ENCODE measurements at regions not wholly inside any gene's neighbourhood (a gene's known extent, or its start where the extent isn't known, plus 50 kb on each side); places are given as distances from the start of the nearest gene placed in this dataset.

DNA sequence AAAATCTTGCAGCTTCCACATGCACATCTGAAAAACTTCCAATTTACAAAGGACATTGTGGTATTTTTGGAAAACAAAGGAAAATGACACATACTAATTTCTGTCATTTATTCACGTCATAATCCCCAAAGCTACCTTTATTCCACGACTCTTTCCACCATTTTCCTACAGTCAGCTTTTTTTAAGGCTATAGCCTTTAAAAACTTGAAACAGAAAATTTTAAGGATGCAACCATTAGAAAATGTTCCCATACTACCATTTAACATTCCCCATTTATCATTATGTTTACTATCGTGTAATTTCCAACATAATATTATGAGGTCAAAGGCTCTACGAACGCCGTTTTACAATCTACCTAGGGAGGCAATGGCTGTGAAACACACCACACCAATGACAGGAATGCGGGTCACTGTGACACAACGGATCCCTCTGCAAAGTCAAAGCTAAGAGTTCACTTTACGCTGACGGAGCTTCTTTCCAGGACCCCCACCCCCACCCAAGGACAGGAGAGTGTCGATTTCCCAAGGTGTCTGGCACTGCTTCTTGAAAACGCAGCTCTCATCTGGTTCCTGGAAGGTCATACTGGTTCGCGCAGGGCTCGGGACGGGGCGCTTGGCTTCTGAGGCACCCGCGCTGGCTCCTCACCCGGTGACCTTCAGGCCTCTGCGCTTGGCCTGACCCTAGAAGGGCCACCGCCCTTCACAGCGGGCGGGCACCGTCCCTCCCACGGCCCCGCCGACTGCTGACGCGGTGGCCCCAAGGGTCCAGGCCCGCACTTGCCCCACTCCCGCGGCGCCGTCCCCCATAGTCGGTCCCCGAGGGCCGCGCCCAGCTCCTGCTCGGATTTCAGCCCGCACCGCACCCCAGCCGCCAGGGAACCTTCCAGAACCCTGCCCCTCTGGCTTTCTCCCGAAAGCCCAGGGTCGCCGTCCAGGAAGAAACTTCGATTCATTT lies 50.5 kb upstream of the ATF3 start:
- peak in 3 of 4 donors; percentile 14 to 32 (median 29) for DNase-seq (ENCODE audit: low read depth in 4 of 4, low spot score in 3 of 4)

DNA sequence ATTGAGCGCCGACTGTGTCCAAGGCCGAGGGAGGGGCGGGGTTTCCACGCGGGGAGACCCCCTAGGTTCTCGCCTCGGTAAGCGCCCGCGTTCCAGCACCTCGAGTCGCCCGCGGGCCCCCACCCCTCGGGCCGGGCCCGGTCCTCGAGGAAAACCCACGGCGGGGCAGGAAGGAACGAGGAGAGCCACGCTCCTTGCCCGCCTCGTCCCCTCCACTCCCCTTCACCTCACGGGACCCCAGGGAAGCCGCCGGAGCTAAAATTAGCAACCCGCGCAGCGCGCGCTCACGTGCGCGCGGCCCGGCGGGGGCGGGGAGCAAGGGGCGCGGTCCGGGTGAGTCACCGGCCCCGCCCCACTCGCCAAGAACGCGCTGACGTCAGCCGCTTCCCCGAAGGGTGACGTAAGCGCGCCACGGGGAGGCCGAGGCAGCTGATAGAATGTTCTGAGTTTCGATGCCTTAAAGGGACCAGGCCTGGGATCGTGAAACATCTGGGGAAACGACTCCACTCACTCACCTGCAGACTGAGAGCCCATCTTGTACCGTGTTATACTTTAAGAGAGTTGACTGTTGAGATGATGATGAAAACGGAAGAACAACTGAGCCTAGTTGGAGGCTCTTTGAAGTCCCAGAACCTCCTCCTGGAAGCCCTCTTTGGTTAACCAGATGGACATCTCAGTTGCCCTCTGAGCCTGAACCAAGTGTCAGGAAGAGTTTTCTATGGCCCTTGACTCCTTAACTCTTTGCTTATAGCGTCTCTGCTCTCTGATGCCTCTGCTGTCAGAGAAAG lies 49.7 kb upstream of the ATF3 start:
- peak; percentile 81 to 90 (median 87) for DNase-seq (ENCODE audit: low read depth in 4 of 4, low spot score in 3 of 4)
